Brain pericyte (primary cell): ENCODE measurements at regions not wholly inside any gene's neighbourhood (a gene's known extent, or its start where the extent isn't known, plus 50 kb on each side); places are given as distances from the start of the nearest gene placed in this dataset.
A peak's percentile ranks its signal among the peaks of the same experiment; 100 is the strongest.
"Not testable (repeated sequence)": the region's sequence is repeated elsewhere in the genome, so short reads cannot be mapped to it uniquely, and the experiment has no call there.

Source experiments
- DNase-seq: peaks from one replicate; pipeline ENCODE4 v3.0.0-alpha.2; 2012; ENCODE audit warnings: low read depth, low spot score

GRCh38 chr6:93678841-93679454 is 259.6 kb upstream of the EPHA7 start:
- DNase-seq: peak; percentile 10

GRCh38 chr6:93677264-93677965 is 258.1 kb upstream of the EPHA7 start:
- DNase-seq: no peak

- no peak for DNase-seq
These were observed 257.2 kb upstream of the EPHA7 start for GRCh38 chr6:93676581-93676980.

GRCh38 chr6:93675856-93676417 is 256.6 kb upstream of the EPHA7 start:
- DNase-seq: no peak

GRCh38 chr6:93663111-93663510 is 243.8 kb upstream of the EPHA7 start:
- no peak for DNase-seq

- DNase-seq: no peak
These were observed 235.2 kb upstream of the EPHA7 start for GRCh38 chr6:93654548-93654947.

- DNase-seq: no peak
These were observed 225.3 kb upstream of the EPHA7 start for GRCh38 chr6:93644611-93645010.

GRCh38 chr6:93639126-93639525 is 219.8 kb upstream of the EPHA7 start:
- no peak for DNase-seq

- DNase-seq: not testable (repeated sequence)
These were observed 217.8 kb upstream of the EPHA7 start for GRCh38 chr6:93636987-93637664.

- DNase-seq: no peak
These were observed 205.0 kb upstream of the EPHA7 start for GRCh38 chr6:93624408-93624807.

GRCh38 chr6:93621442-93621841 is 202.1 kb upstream of the EPHA7 start:
- no peak for DNase-seq

GRCh38 chr6:93604951-93605350 is 185.6 kb upstream of the EPHA7 start:
- no peak for DNase-seq

GRCh38 chr6:93592417-93592816 is 173.1 kb upstream of the EPHA7 start:
- no peak for DNase-seq

- no peak for DNase-seq
These were observed 166.9 kb upstream of the EPHA7 start for GRCh38 chr6:93586306-93586705.

- DNase-seq: no peak
These were observed 164.9 kb upstream of the EPHA7 start for GRCh38 chr6:93584300-93584699.

GRCh38 chr6:93581371-93581770 is 162.0 kb upstream of the EPHA7 start:
- peak; percentile 56 for DNase-seq

- no peak for DNase-seq
These were observed 161.1 kb upstream of the EPHA7 start for GRCh38 chr6:93580446-93580845.

GRCh38 chr6:93575495-93576267 is 156.3 kb upstream of the EPHA7 start:
- DNase-seq: no peak

- no peak for DNase-seq
These were observed 154.9 kb upstream of the EPHA7 start for GRCh38 chr6:93574299-93574698.

- DNase-seq: no peak
These were observed 152.0 kb upstream of the EPHA7 start for GRCh38 chr6:93571346-93571745.

- DNase-seq: no peak
These were observed 148.8 kb upstream of the EPHA7 start for GRCh38 chr6:93568169-93568568.

- DNase-seq: no peak
These were observed 147.8 kb upstream of the EPHA7 start for GRCh38 chr6:93567164-93567563.
